ENCODE measurements at regions not wholly inside any gene's neighbourhood (a gene's known extent, or its start where the extent isn't known, plus 50 kb on each side); places are given as distances from the start of the nearest gene placed in this dataset.

- DNase-seq = no peak
These were observed 540.6 kb downstream of the MDFIC start for GRCh38 chr7:115462301-115463015.

- DNase-seq = peak; percentile 8
These were observed 527.8 kb downstream of the MDFIC start for GRCh38 chr7:115449689-115450088.

GRCh38 chr7:115447495-115447894 is 525.6 kb downstream of the MDFIC start:
- DNase-seq = no peak

- DNase-seq = no peak
These were observed 519.1 kb downstream of the MDFIC start for GRCh38 chr7:115441033-115441432.

- DNase-seq = no peak
These were observed 513.3 kb downstream of the MDFIC start for GRCh38 chr7:115435178-115435577.

GRCh38 chr7:115429918-115430317 is 508.0 kb downstream of the MDFIC start:
- DNase-seq = no peak

GRCh38 chr7:115417662-115418061 is 495.8 kb downstream of the MDFIC start:
- no peak for DNase-seq

GRCh38 chr7:115410972-115411686 is 489.2 kb downstream of the MDFIC start:
- no peak for DNase-seq

- no peak for DNase-seq
These were observed 488.5 kb downstream of the MDFIC start for GRCh38 chr7:115410434-115410820.

- no peak for DNase-seq
These were observed 488.0 kb downstream of the MDFIC start for GRCh38 chr7:115409682-115410433.

GRCh38 chr7:115406219-115406618 is 484.3 kb downstream of the MDFIC start:
- DNase-seq = no peak

GRCh38 chr7:115387137-115387536 is 465.2 kb downstream of the MDFIC start:
- no peak for DNase-seq

- DNase-seq = no peak
These were observed 457.4 kb downstream of the MDFIC start for GRCh38 chr7:115379321-115379720.

- no peak for DNase-seq
These were observed 447.1 kb downstream of the MDFIC start for GRCh38 chr7:115368998-115369397.

GRCh38 chr7:115363916-115364315 is 442.0 kb downstream of the MDFIC start:
- peak; percentile 60 for DNase-seq

- DNase-seq = peak; percentile 52
These were observed 438.1 kb downstream of the MDFIC start for GRCh38 chr7:115359955-115360354.

GRCh38 chr7:115359119-115359518 is 437.2 kb downstream of the MDFIC start:
- no peak for DNase-seq

GRCh38 chr7:115357703-115357999 is 435.8 kb downstream of the MDFIC start:
- DNase-seq = no peak

- peak; percentile 3 for DNase-seq
These were observed 435.3 kb downstream of the MDFIC start for GRCh38 chr7:115356999-115357702.

- peak; percentile 38 for DNase-seq
These were observed 434.3 kb downstream of the MDFIC start for GRCh38 chr7:115356139-115356746.

GRCh38 chr7:115354925-115355324 is 433.0 kb downstream of the MDFIC start:
- no peak for DNase-seq

- DNase-seq = peak; percentile 80
These were observed 430.5 kb downstream of the MDFIC start for GRCh38 chr7:115352375-115352774.

GRCh38 chr7:115350764-115351163 is 428.9 kb downstream of the MDFIC start:
- DNase-seq = no peak

Data from fibroblast of skin of scalp (primary cell).